CD14-positive monocyte (primary cell): ENCODE measurements at regions not wholly inside any gene's neighbourhood (a gene's known extent, or its start where the extent isn't known, plus 50 kb on each side); places are given as distances from the start of the nearest gene placed in this dataset.

ENCODE experiments used
- DNase-seq, 3 donors: peaks; one replicate each; pipeline ENCODE4 v3.0.0-alpha.2; 2011 to 2022
- H2AFZ ChIP-seq: 2 replicates; pipeline ENCODE4 v1.6.0; 2012; ENCODE audit warnings: mild to moderate bottlenecking, low read depth, low read length, inconsistent platforms; ENCODE audit not compliant: insufficient read depth, poor library complexity, severe bottlenecking
- H3K27ac ChIP-seq, 2 donors: 1 replicate in 1 of 2; 2 replicates in 1 of 2; pipeline ENCODE4 v1.5.1; 2012 to 2013; ENCODE audit warnings: low read length in 2 of 2, control low read depth in 1 of 2, inconsistent platforms in 1 of 2, low read depth in 1 of 2, mild to moderate bottlenecking in 1 of 2
- H3K27me3 ChIP-seq, 2 donors: one replicate each; pipeline versions ENCODE4 v1.6.0 to v1.6.1; 2011 to 2013; ENCODE audit warnings: low read length in 2 of 2; ENCODE audit not compliant: control insufficient read depth in 2 of 2, insufficient read depth in 2 of 2
- H3K36me3 ChIP-seq, 2 donors: replicated peaks in 1 of 2; 1 replicate in 1 of 2; 2 replicates in 1 of 2; pipeline versions ENCODE4 v1.5.1 to v1.6.1; 2012 to 2013; ENCODE audit warnings: low read length in 2 of 2, control low read depth in 1 of 2, inconsistent platforms in 1 of 2, mild to moderate bottlenecking in 1 of 2; ENCODE audit not compliant: insufficient read depth in 2 of 2, control insufficient read depth in 1 of 2
- H3K4me1 ChIP-seq, 2 donors: 1 replicate in 1 of 2; 2 replicates in 1 of 2; pipeline versions ENCODE4 v1.5.1 to v1.6.1; 2012 to 2013; ENCODE audit warnings: low read length in 2 of 2, control low read depth in 1 of 2, inconsistent platforms in 1 of 2, mild to moderate bottlenecking in 1 of 2, moderate library complexity in 1 of 2; ENCODE audit not compliant: insufficient read depth in 2 of 2, control insufficient read depth in 1 of 2
- H3K4me2 ChIP-seq: replicated peaks from 2 replicates; pipeline ENCODE3; 2012; ENCODE audit warnings: low read length, moderate library complexity, mild to moderate bottlenecking; ENCODE audit not compliant: poor library complexity, severe bottlenecking; ENCODE audit errors: extremely low read depth
- H3K4me3 ChIP-seq, 3 experiments: fragments of 200-600 bp in 1 of 3; sonication (generic) in 1 of 3; replicated peaks in 1 of 3; 1 replicate in 2 of 3; 2 replicates in 1 of 3; pipeline ENCODE4 v1.5.1; 2011 to 2013; ENCODE audit warnings: low read length in 3 of 3, mild to moderate bottlenecking in 3 of 3, control low read depth in 2 of 3, low read depth in 2 of 3, inconsistent platforms in 1 of 3, moderate library complexity in 1 of 3
- H3K79me2 ChIP-seq: 2 replicates; pipeline ENCODE4 v1.6.0; 2012; ENCODE audit warnings: mild to moderate bottlenecking, control low read depth, inconsistent platforms, low read length, moderate library complexity; ENCODE audit not compliant: insufficient read depth
- H3K9ac ChIP-seq: 2 replicates; pipeline ENCODE4 v1.6.0; 2017; ENCODE audit warnings: low read length, mild to moderate bottlenecking; ENCODE audit not compliant: insufficient read depth, poor library complexity, severe bottlenecking
- H3K9me3 ChIP-seq, 2 donors: replicated peaks in 1 of 2; 1 replicate in 1 of 2; 2 replicates in 1 of 2; pipeline versions ENCODE4 v1.5.1 to v1.6.1; 2012 to 2013; ENCODE audit warnings: low read length in 2 of 2, control low read depth in 1 of 2; ENCODE audit not compliant: control insufficient read depth in 1 of 2, insufficient read depth in 1 of 2
- H4K20me1 ChIP-seq: 2 replicates; pipeline ENCODE4 v1.6.0; 2012; ENCODE audit warnings: mild to moderate bottlenecking, low read length, control low read depth, moderate library complexity; ENCODE audit not compliant: insufficient read depth
- H3K27ac Mint-ChIP-seq, 7 donors: one replicate each; pipeline ENCODE4 v1.8.0; 2020; ENCODE audit warnings: mild to moderate bottlenecking in 7 of 7, mixed read lengths in 7 of 7, moderate library complexity in 6 of 7, inconsistent platforms in 2 of 7
- H3K27me3 Mint-ChIP-seq, 3 donors: one replicate each; pipeline ENCODE4 v1.8.0; 2021 to 2022; ENCODE audit warnings: low read depth in 3 of 3, mild to moderate bottlenecking in 3 of 3, mixed read lengths in 3 of 3, moderate library complexity in 3 of 3, inconsistent platforms in 1 of 3
- H3K36me3 Mint-ChIP-seq, 2 donors: one replicate each; pipeline ENCODE4 v1.8.0; 2020; ENCODE audit warnings: mixed read lengths in 2 of 2, inconsistent platforms in 1 of 2, mild to moderate bottlenecking in 1 of 2
- H3K4me1 Mint-ChIP-seq: one replicate; pipeline ENCODE4 v1.8.0; 2020; ENCODE audit warnings: mild to moderate bottlenecking, mixed read lengths
- H3K4me3 Mint-ChIP-seq, 2 donors: one replicate each; pipeline ENCODE4 v1.8.0; 2020; ENCODE audit warnings: mild to moderate bottlenecking in 2 of 2, mixed read lengths in 2 of 2, moderate library complexity in 1 of 2
- H3K9me3 Mint-ChIP-seq, 7 donors: one replicate each; pipeline ENCODE4 v1.8.0; 2020 to 2022; ENCODE audit warnings: mixed read lengths in 7 of 7, mild to moderate bottlenecking in 6 of 7, moderate library complexity in 6 of 7, inconsistent platforms in 2 of 7
- WGBS: methylation state at CpG from one replicate; pipeline ENCODE4 v1.1.5; 2013; ENCODE audit warnings: missing lambda C conversion rate; ENCODE audit not compliant: insufficient coverage; 5-methylcytosine and 5-hydroxymethylcytosine counted together
- intact Hi-C, 2 donors: fragments of 100-400 bp; cut with micrococcal nuclease; formaldehyde crosslinking; loops; one replicate each; pipeline versions ENCODE4 v1.15.0 to v1.15.1; 2023
- TF ChIP-seq, protein P1 (sequence below): fragments of 200-600 bp; IDR thresholded peaks from one replicate; pipeline ENCODE4 v1.8.0; 2022; ENCODE audit warnings: antibody characterized with exemption, mild to moderate bottlenecking

DNA sequence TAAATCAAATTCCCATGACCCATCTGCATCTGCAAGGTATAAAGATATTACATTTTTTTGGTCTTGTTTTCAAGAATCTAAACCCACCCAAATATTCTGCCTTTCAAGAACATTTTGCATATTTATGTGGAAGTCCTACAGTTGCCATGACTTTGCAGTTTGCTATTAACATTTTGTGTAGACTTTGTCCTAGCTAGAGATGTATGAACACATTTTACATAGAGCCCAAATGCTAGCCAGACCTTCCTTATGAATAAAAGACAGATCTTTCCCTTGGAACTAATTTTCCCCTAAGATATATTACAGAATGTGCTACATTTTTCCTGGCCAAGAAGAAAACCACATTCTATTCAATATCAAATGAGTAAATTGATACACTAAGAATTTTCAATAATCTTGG lies 772.5 kb downstream of the KCNA4 start:
- H3K36me3 ChIP-seq: no peaks in the 10 kb centered on the region
- Mint-ChIP-seq H3K9me3 (peaks cover 0 to 8% (median 2%) of the 10 kb centered on the region in 7 donors), H3K4me1 (no peaks in the 10 kb centered on the region), H3K27me3 (no peaks in the 10 kb centered on the region), H3K4me3 (no peak overlapping the region), H3K36me3 (no peaks in the 10 kb centered on the region), H3K27ac (no peak overlapping the region)
- H3K4me1 ChIP-seq: no peaks in the 10 kb centered on the region
- no peak for DNase-seq
- TF ChIP-seq, protein P1, sequence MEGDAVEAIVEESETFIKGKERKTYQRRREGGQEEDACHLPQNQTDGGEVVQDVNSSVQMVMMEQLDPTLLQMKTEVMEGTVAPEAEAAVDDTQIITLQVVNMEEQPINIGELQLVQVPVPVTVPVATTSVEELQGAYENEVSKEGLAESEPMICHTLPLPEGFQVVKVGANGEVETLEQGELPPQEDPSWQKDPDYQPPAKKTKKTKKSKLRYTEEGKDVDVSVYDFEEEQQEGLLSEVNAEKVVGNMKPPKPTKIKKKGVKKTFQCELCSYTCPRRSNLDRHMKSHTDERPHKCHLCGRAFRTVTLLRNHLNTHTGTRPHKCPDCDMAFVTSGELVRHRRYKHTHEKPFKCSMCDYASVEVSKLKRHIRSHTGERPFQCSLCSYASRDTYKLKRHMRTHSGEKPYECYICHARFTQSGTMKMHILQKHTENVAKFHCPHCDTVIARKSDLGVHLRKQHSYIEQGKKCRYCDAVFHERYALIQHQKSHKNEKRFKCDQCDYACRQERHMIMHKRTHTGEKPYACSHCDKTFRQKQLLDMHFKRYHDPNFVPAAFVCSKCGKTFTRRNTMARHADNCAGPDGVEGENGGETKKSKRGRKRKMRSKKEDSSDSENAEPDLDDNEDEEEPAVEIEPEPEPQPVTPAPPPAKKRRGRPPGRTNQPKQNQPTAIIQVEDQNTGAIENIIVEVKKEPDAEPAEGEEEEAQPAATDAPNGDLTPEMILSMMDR: no peak
- intact Hi-C loops: no loop called here
- no peak overlapping the region for H3K27ac ChIP-seq
- H2AFZ ChIP-seq: no peak overlapping the region
- H3K79me2 ChIP-seq: no peaks in the 10 kb centered on the region
- no peak overlapping the region for H3K9ac ChIP-seq
- no peak overlapping the region for H3K4me3 ChIP-seq
- no peaks in the 10 kb centered on the region for H4K20me1 ChIP-seq
- no peaks in the 10 kb centered on the region for H3K27me3 ChIP-seq
- no peak overlapping the region for H3K4me2 ChIP-seq
- H3K9me3 ChIP-seq: peaks cover 0 to 3% of the 10 kb centered on the region in 2 donors

DNA sequence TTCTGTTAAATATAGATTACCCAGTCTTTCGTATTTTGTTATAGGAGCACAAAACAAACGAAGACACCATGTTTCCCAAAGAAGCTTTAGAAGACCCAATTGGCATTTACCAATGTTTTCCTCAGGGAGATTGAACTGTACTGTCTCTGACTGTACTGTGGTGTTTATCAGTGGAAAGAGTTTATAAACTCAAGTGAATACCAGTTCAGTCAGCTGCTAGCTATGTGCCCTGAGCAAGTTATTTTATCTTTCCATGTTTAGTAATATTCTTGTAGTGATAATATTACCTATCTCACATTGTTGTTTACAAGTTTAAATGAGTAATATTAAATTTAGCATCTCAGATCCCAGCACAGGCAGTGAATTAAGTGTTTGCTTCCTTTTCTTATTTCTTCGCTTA lies 773.2 kb downstream of the KCNA4 start:
- H3K27ac Mint-ChIP-seq: no peak overlapping the region
- WGBS: no CpG with 5 or more reads among the region's 3 CpGs

More for the DNA sequence above, 773.2 kb downstream of the KCNA4 start:
- Mint-ChIP-seq H3K9me3 (peaks cover 0 to 8% (median 2%) of the 10 kb centered on the region in 7 donors), H3K4me3 (no peak overlapping the region), H3K27me3 (no peaks in the 10 kb centered on the region), H3K36me3 (no peaks in the 10 kb centered on the region), H3K4me1 (no peaks in the 10 kb centered on the region)
- Histone ChIP-seq H2AFZ (no peak overlapping the region), H3K27me3 (no peaks in the 10 kb centered on the region), H4K20me1 (no peaks in the 10 kb centered on the region), H3K4me3 (no peak overlapping the region), H3K36me3 (no peaks in the 10 kb centered on the region), H3K9ac (no peak overlapping the region), H3K27ac (no peak overlapping the region), H3K4me1 (no peaks in the 10 kb centered on the region), H3K9me3 (peaks cover 0 to 3% of the 10 kb centered on the region in 2 donors), H3K4me2 (no peak overlapping the region), H3K79me2 (no peaks in the 10 kb centered on the region)
- DNase-seq: no peak
- TF ChIP-seq, protein P1: no peak
- intact Hi-C loops: no loop called here
